Ascending aorta (tissue), 2 donors: ENCODE measurements at regions not wholly inside any gene's neighbourhood (a gene's known extent, or its start where the extent isn't known, plus 50 kb on each side); places are given as distances from the start of the nearest gene placed in this dataset.

Experiments
- DNase-seq, 2 donors: peaks; one replicate each; pipeline ENCODE4 v3.0.0-alpha.2; 2019; ENCODE audit warnings: low spot score in 2 of 2
- H3K27ac ChIP-seq, 2 donors: fragments of 200-600 bp; sonication (generic); one replicate each; pipeline ENCODE4 v1.5.1; 2016 to 2017; ENCODE audit warnings: mild to moderate bottlenecking in 1 of 2
- H3K27me3 ChIP-seq: fragments of 200-600 bp; sonication (generic); one replicate; pipeline ENCODE4 v1.5.1; 2017
- H3K36me3 ChIP-seq, 2 donors: fragments of 200-600 bp; sonication (generic); one replicate each; pipeline ENCODE4 v1.5.1; 2016
- H3K4me1 ChIP-seq, 2 donors: fragments of 200-600 bp; sonication (generic); one replicate each; pipeline ENCODE4 v1.5.1; 2016 to 2017; ENCODE audit warnings: mild to moderate bottlenecking in 1 of 2
- H3K4me3 ChIP-seq, 2 donors: fragments of 200-600 bp; sonication (generic); one replicate each; pipeline ENCODE4 v1.5.1; 2016 to 2017; ENCODE audit warnings: mild to moderate bottlenecking in 1 of 2
- H3K9me3 ChIP-seq, 2 donors: fragments of 200-600 bp; sonication (generic); one replicate each; pipeline ENCODE4 v1.5.1; 2016
- intact Hi-C: fragments of 100-400 bp; cut with DNase I; formaldehyde crosslinking; loops from one replicate; pipeline ENCODE4 v1.15.1; 2023
- TF ChIP-seq, protein P1 (sequence below), 3 experiments: fragments of 200-600 bp in 2 of 3; fragments of 450-650 bp in 1 of 3; sonication (generic) in 2 of 3; IDR thresholded peaks; one replicate each; pipeline ENCODE4 v1.5.1; 2016 to 2019; ENCODE audit warnings: antibody characterized with exemption in 3 of 3, mild to moderate bottlenecking in 1 of 3, moderate library complexity in 1 of 3

DNA sequence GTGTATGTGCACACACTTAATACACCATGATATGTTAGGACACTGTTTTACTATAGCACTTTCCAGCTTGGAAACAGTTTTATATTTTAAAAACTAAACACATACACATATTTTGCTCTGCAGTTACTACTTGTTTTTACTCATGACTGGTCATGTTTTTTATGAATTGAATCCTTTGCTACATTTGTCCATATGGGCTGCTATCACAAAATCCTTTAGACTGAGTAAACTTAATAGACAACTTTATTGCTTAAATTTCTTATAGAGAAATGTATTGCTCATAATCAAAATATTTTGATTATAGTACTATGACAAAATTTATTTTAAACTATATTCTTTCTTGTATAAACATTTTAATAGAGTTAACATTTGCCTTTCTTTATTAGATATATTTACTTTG, 314.8 kb downstream of the RBM43 start:
- intact Hi-C loops, result no loop called here
- H3K27me3 ChIP-seq, result no peaks in the 10 kb centered on the region

DNA sequence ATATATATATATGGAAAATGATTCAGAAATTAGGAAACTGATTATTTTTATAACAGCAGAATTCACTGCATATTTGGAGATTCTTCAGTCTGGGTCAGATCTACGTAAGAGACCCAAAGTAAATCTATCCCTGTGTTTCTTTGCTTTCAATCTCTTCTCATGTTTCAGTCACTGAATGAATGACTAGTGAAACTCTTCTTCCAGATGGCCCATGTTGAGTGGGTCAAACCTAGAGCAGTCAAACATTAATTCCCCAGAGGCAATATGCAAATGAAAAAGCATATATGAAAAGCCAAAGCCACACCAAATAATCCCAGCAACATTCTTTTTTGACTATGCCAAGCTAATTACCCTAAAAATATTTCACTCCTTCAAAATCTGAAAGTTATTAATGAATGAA, 317.3 kb downstream of the RBM43 start:
- Histone ChIP-seq H3K9me3 (no peaks in the 10 kb centered on the region), H3K27me3 (no peaks in the 10 kb centered on the region), H3K4me3 (no peak overlapping the region), H3K4me1 (no peaks in the 10 kb centered on the region), H3K36me3 (no peaks in the 10 kb centered on the region), H3K27ac (no peak overlapping the region)
- no peak for DNase-seq
- intact Hi-C loops, result no loop called here
- TF ChIP-seq, protein P1, sequence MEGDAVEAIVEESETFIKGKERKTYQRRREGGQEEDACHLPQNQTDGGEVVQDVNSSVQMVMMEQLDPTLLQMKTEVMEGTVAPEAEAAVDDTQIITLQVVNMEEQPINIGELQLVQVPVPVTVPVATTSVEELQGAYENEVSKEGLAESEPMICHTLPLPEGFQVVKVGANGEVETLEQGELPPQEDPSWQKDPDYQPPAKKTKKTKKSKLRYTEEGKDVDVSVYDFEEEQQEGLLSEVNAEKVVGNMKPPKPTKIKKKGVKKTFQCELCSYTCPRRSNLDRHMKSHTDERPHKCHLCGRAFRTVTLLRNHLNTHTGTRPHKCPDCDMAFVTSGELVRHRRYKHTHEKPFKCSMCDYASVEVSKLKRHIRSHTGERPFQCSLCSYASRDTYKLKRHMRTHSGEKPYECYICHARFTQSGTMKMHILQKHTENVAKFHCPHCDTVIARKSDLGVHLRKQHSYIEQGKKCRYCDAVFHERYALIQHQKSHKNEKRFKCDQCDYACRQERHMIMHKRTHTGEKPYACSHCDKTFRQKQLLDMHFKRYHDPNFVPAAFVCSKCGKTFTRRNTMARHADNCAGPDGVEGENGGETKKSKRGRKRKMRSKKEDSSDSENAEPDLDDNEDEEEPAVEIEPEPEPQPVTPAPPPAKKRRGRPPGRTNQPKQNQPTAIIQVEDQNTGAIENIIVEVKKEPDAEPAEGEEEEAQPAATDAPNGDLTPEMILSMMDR (IDR thresholded peaks at IDR 0.05), result no peak

More for the DNA sequence above, 314.8 kb downstream of the RBM43 start:
- DNase-seq, result no peak
- H3K4me3 ChIP-seq, result no peak overlapping the region
- peaks cover 0 to 9% of the 10 kb centered on the region in 2 donors for H3K9me3 ChIP-seq
- no peak overlapping the region for H3K27ac ChIP-seq
- H3K4me1 ChIP-seq, result no peaks in the 10 kb centered on the region
- no peaks in the 10 kb centered on the region for H3K36me3 ChIP-seq
- TF ChIP-seq, protein P1 (IDR thresholded peaks at IDR 0.05), result no peak

DNA sequence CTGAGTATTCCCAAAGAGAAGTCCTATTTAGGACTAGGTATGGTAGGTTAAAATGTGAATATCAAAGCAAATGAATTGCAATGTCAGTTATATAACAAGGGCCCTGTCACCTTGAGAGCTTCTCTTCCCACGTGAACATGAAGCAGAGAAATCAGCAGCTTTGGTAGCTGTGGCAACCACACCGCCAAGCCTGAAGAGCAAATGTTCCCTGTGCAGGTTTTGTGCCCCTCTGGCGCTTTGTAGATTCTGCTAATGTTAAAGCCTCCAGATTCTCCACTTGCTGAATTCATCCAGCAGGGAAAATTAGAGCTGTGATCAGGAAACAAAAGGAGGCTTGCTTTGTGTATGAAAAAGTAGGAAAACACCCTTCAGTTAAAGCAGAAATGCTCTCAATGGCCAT, 322.6 kb downstream of the RBM43 start:
- DNase-seq, result no peak
- Histone ChIP-seq H3K4me3 (no peak overlapping the region), H3K9me3 (no peaks in the 10 kb centered on the region), H3K4me1 (no peaks in the 10 kb centered on the region), H3K27me3 (no peaks in the 10 kb centered on the region), H3K27ac (no peak overlapping the region), H3K36me3 (no peaks in the 10 kb centered on the region)
- intact Hi-C loops, result no loop called here
- TF ChIP-seq, protein P1 (IDR thresholded peaks at IDR 0.05), result no peak

DNA sequence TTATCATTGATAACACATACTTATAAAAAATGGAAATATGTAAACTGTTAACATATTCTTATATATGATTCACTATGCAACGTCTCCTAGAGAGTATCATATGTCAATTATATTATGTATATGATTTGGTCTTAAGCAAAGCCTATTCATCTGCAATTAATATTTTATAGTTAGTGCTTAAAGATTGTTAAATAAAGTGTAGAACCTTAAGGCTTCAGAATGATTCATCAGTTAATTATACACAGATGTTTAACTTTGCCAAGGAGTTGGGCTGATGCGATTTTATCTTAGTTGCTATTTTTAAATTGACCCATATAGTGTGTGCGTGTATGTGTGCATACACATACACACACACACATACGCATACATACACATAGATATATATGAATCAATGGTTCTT, 323.1 kb downstream of the RBM43 start:
- Histone ChIP-seq H3K27me3 (no peaks in the 10 kb centered on the region), H3K36me3 (no peaks in the 10 kb centered on the region), H3K4me3 (no peak overlapping the region), H3K27ac (no peak overlapping the region), H3K4me1 (no peaks in the 10 kb centered on the region), H3K9me3 (no peaks in the 10 kb centered on the region)
- TF ChIP-seq, protein P1 (IDR thresholded peaks at IDR 0.05), result no peak
- intact Hi-C loops, result no loop called here
- DNase-seq, result no peak

DNA sequence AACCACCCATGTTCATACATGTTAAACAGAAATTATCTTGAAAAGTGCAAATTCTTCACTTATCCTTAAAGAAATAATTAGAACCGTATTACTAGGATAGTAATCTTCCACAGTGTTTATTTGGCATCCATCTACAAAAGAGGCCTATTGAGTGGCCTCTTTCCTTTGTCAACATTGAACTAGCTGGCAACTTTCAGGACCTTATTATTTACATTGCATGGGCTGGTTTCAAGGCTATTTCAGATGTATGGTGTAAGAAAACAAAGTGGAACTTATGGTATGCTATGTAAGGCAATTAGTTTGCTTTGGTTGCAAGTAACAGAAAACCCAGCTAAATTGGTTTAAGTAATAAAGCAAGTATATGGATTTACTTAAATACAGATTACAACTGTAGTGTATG, 324.6 kb downstream of the RBM43 start:
- Histone ChIP-seq H3K27ac (no peak overlapping the region), H3K4me1 (no peaks in the 10 kb centered on the region), H3K36me3 (no peaks in the 10 kb centered on the region), H3K4me3 (no peak overlapping the region), H3K9me3 (no peaks in the 10 kb centered on the region), H3K27me3 (no peaks in the 10 kb centered on the region)
- intact Hi-C loops, result no loop called here
- TF ChIP-seq, protein P1 (IDR thresholded peaks at IDR 0.05), result no peak
- no peak for DNase-seq

DNA sequence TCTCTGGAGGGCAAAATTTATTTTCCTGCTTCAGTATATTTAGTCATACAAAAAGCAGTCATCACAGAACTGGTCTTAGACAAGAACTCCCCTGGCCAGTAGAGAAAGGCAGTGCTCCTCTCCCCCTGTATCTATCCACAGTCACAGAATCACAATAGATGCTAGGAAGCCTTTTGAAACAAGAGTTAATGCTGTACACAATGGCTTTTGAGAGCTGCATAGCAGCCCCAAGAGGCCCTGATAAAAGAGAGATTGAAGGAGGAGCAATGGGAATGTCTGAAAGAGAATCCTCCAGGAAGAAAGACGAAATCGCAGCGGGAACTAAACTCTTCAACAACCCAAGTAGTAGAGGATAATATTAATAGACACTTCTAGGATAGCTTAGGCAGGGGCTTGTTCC, 330.2 kb downstream of the RBM43 start:
- TF ChIP-seq, protein P1 (IDR thresholded peaks at IDR 0.05), result no peak
- Histone ChIP-seq H3K36me3 (no peaks in the 10 kb centered on the region), H3K27ac (no peak overlapping the region), H3K27me3 (no peaks in the 10 kb centered on the region), H3K4me3 (no peak overlapping the region), H3K4me1 (no peaks in the 10 kb centered on the region), H3K9me3 (no peaks in the 10 kb centered on the region)
- no peak for DNase-seq
- intact Hi-C loops, result no loop called here
